AG08396 (cell line): ENCODE measurements at regions not wholly inside any gene's neighbourhood (a gene's known extent, or its start where the extent isn't known, plus 50 kb on each side); places are given as distances from the start of the nearest gene placed in this dataset.

Source experiments
- DNase-seq: peaks from one replicate; pipeline ENCODE4 v3.0.0; 2012; ENCODE audit warnings: low spot score, mixed read lengths

GRCh38 chr9:75414371-75415160, 326.3 kb downstream of the OSTF1 start:
- no peak for DNase-seq

GRCh38 chr9:75417471-75417870, 329.2 kb downstream of the OSTF1 start:
- no peak for DNase-seq

GRCh38 chr9:75418518-75418917, 330.2 kb downstream of the OSTF1 start:
- no peak for DNase-seq

- DNase-seq = no peak
These were observed 334.7 kb downstream of the OSTF1 start for GRCh38 chr9:75422944-75423522.

GRCh38 chr9:75429531-75430475, 341.5 kb downstream of the OSTF1 start:
- DNase-seq = no peak

- no peak for DNase-seq
These were observed 343.1 kb downstream of the OSTF1 start for GRCh38 chr9:75431375-75431774.

- DNase-seq = no peak
These were observed 344.1 kb downstream of the OSTF1 start for GRCh38 chr9:75432386-75432785.

- DNase-seq = no peak
These were observed 344.6 kb downstream of the OSTF1 start for GRCh38 chr9:75432888-75433287.

GRCh38 chr9:75438716-75439115, 350.4 kb downstream of the OSTF1 start:
- DNase-seq = no peak

- no peak for DNase-seq
These were observed 352.6 kb downstream of the OSTF1 start for GRCh38 chr9:75440914-75441313.

- DNase-seq = no peak
These were observed 356.8 kb downstream of the OSTF1 start for GRCh38 chr9:75445144-75445543.

GRCh38 chr9:75447281-75447680, 359.0 kb downstream of the OSTF1 start:
- DNase-seq = no peak

GRCh38 chr9:75448281-75448680, 360.0 kb downstream of the OSTF1 start:
- DNase-seq = no peak

GRCh38 chr9:75448955-75449354, 360.6 kb downstream of the OSTF1 start:
- no peak for DNase-seq

- no peak for DNase-seq
These were observed 362.7 kb downstream of the OSTF1 start for GRCh38 chr9:75451045-75451444.

GRCh38 chr9:75451505-75451904, 363.2 kb downstream of the OSTF1 start:
- DNase-seq = no peak

GRCh38 chr9:75452512-75452911, 364.2 kb downstream of the OSTF1 start:
- no peak for DNase-seq

- DNase-seq = no peak
These were observed 365.7 kb downstream of the OSTF1 start for GRCh38 chr9:75454043-75454442.

- DNase-seq = no peak
These were observed 366.6 kb downstream of the OSTF1 start for GRCh38 chr9:75454891-75455290.

GRCh38 chr9:75455444-75455921, 367.2 kb downstream of the OSTF1 start:
- no peak for DNase-seq

- DNase-seq = no peak
These were observed 368.4 kb downstream of the OSTF1 start for GRCh38 chr9:75456698-75457097.

- no peak for DNase-seq
These were observed 369.2 kb downstream of the OSTF1 start for GRCh38 chr9:75457474-75458011.
